Left ventricle myocardium superior (tissue), 1 donor: ENCODE measurements at regions not wholly inside any gene's neighbourhood (a gene's known extent, or its start where the extent isn't known, plus 50 kb on each side); places are given as distances from the start of the nearest gene placed in this dataset.

Source experiments
- ATAC-seq: fragments of 200-7000 bp; cut with Tn5 transposase; one replicate; pipeline ENCODE4 v1.9.1; 2020; ENCODE audit warnings: mild to moderate bottlenecking, moderate library complexity
- DNase-seq: peaks from one replicate; pipeline ENCODE4 v3.0.0-alpha.2; 2020
- intact Hi-C: fragments of 100-400 bp; cut with micrococcal nuclease; formaldehyde crosslinking; loops from one replicate; pipeline ENCODE4 v1.11.0; 2022
- donor health status: DM: no; HTN: yes; CAD: no; lungs with severe emphysema.

GRCh38 chr22:48889209-48889830 lies 938.4 kb downstream of the BRD1 start:
- DNase-seq, result peak; percentile 14

DNA sequence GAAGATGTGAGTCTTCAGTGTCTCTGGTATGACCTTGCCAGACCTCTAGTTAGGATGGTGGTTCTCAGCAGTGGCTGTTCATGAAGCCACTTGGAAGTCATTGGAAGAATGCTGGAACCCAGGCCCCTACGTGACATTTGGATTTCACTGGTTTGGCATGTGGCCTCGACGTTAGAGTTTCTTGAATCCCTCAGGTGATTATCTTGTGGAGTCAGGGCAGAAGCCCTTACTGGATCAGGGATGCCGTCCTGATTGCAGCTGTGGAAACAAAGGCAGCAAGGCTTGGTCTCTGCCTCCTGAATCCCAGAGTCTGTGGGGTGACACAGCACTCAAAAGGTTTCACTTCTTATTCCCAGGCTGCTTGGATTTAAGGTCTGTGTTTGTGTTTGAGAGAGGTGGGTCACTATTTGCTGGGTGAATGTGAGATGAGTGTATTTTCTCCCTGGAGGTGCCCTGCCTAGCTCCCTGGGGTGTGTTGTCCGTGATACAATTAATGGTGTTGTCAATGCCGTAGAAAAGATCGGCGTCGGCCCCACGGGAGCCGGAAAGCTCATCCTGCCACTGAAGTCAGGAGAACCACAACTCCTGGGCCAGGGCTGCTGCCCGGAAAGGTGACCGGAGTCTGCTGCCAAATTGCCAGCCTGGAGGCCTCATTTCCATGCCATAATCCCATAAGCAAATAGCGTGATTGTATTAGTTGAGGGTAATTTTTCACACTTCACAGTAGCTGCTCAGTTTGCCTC lies 939.0 kb downstream of the BRD1 start:
- peak; percentile 9 for DNase-seq
- no peak for ATAC-seq
- intact Hi-C loops, result no loop called here

More at GRCh38 chr22:48889209-48889830, 938.4 kb downstream of the BRD1 start:
- intact Hi-C loops, result no loop called here
- no peak for ATAC-seq

- DNase-seq, result no peak
- intact Hi-C loops, result no loop called here
- no peak for ATAC-seq
Observed at GRCh38 chr22:48887394-48888332, 940.0 kb downstream of the BRD1 start.

DNA sequence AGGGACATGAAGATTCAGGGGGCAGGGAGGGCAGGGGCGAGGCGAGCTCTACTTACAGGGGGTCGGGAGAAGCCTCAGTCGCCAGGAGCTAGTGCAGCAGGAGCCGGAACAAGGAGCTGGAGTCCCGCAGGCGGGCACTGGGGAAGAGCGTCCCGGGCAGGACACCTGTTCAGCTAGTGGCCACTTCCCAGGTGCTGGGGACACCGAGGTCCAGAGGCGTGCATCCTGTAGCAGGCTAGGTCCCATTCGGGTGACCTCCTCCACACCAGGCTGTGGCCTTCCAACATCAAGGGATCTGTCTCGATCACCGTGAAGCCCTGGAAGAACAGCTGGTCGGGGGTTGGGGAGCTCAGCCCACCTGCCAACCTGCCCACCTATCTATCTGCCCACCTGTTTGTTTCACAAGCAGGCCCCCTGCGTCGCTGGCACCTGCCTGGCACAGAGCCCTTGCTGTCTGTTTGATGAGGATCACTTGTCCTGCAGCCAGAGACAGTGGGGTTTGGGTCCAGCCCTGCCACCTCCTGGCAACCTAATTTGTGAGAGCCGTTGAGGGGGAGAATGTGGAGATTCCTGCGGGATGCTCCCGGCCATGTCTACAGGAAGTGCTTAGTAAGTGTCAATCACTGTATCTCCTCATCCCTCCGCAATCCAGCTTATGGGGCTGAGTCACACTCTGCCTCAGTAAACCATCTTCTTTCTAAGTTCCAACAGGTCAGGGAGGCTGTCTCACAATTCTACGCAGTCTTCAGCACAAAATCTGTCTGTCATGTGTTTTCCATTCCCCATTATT lies 940.9 kb downstream of the BRD1 start:
- ATAC-seq (no peak), DNase-seq (peak; percentile 7)

GRCh38 chr22:48885919-48886305 lies 941.8 kb downstream of the BRD1 start:
- DNase-seq, result peak; percentile 26
- no peak for ATAC-seq
- intact Hi-C loops, result no loop called here

More for the DNA sequence above, 940.9 kb downstream of the BRD1 start:
- intact Hi-C loops, result no loop called here

GRCh38 chr22:48885271-48885918 lies 942.3 kb downstream of the BRD1 start:
- ATAC-seq, result no peak
- DNase-seq, result peak; percentile 3
- intact Hi-C loops, result no loop called here

DNA sequence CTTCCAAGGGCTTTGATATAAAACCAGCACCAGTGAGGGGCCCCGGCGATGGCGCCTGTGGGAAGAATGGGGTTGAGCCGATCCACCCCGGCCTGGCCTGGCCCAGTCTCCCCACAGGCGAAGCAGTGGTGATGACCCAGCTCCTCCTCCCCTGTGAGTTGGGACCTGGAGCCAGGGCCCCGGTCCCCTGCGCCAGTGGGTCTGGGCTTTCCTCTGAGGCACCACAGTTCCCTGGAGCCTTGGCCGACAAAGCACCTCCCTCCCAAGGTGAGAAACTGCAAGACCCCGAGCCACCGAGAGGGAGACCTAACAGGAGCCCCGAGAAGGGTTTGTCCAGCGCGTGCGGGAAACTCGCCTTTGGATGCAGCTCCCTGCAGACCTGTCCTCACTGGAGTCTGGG lies 942.9 kb downstream of the BRD1 start:
- no peak for ATAC-seq
- intact Hi-C loops, result no loop called here
- DNase-seq, result peak; percentile 10

DNA sequence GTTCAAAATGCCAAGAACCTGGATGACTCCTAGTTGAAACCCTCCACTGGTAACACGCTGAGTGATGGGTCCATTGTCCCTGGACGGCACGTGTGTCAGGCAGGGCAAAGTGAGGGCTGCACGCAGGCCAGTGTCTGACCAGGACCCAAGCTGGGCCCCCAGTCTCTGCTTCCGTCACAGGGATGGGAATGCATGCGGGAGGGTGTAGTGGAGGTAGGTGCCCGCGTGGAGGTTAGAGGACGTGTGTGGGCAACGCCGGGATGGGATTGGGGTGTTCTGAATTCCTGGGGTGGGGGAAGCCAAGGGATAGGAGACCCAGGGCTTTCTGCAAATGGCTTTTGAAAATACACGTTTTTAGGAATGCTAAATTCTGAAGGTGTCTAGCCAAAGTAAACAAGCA lies 943.3 kb downstream of the BRD1 start:
- intact Hi-C loops, result no loop called here
- no peak for ATAC-seq
- DNase-seq, result peak; percentile 10

DNA sequence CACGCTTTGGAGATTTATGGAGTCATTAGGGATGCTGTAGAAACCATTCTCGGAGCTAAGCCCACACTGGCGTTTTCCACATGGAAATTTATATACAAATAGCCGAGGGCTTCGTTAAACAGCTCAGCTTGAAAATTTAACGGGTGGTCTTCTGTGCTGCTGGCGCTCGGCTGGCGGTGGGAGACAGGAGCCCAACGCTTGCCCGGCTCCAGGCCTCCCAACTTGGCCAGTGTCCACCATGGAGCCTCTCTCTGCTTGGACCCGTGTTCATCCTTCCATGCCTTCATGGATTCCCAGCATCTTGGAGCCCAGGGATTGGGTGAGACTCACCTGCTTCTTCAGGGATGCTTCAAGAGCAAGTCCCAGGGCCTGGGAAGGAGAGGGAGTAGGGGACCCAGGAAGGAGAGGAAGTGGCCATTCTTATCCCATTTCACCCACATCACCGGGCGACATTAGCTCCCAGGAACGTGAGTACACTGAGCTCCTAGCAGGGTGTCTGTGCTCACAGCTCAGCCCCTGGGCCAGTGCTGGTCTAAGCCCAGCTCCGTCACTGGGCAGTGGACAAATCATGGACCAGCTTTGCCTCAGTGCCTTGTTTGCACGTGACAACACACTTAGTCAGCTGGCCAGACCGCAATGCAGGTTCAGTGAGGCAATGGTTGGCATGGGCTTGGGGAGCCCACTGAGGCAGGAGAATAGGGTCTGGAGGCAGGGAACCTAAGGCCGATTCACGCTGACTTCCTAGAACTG lies 944.3 kb downstream of the BRD1 start:
- intact Hi-C loops, result no loop called here
- DNase-seq (peak; percentile 9), ATAC-seq (no peak)

DNA sequence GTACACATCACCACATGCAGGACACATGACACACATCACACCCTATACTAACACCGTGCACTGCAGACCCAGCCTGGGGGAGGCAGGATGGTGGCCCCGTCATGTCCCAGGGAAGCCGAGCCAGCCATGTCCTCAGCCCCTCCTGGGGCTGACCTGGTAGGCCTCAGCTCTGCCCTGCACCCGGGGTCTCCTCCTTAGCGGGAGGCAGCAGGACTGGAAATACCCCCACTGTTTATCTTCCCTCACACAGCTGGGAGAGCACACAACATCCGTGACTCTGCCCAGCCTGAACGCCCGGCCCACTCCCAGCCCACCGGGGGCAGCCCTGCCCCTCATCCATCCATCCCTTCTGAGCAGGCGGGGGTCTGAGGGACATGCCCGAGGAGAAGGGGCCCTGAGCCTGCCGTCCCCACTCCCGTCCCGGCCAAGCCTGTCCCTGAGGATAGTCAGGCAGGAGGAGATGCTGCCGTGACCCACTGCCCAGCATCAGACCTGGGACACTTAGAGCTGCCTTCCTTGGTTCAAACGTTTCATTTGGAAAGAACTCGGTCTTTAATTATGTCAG lies 945.0 kb downstream of the BRD1 start:
- intact Hi-C loops, result no loop called here
- DNase-seq (peak; percentile 10), ATAC-seq (no peak)

DNA sequence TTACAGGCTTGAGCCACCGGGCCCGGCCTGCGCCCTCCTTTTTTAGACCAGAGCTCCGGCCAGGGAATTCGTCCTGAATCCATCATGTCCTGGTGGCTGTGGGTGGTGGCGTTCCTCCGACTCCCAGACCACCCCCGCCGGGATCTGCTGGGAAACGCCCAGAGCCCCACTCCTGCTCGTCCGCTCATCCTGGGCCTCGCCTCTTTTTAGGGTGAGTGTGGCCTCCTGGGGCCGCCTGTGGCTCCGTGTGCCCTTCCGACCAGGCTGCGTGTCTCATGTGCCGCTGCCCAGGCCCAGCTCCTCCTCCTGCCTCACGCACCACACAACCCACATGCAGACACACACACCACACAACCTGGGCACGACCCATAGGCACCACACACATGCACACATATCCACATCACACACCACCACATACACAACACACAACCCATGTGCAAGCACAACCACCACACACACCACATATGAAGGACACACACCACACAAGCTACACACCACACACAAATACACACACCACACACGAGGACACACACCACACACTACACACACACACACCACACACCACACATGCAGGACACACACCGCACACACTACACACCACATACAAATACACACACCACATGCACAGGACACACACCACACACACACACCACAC lies 946.2 kb downstream of the BRD1 start:
- no peak for ATAC-seq
- peak; percentile 11 for DNase-seq
- intact Hi-C loops, result no loop called here

DNA sequence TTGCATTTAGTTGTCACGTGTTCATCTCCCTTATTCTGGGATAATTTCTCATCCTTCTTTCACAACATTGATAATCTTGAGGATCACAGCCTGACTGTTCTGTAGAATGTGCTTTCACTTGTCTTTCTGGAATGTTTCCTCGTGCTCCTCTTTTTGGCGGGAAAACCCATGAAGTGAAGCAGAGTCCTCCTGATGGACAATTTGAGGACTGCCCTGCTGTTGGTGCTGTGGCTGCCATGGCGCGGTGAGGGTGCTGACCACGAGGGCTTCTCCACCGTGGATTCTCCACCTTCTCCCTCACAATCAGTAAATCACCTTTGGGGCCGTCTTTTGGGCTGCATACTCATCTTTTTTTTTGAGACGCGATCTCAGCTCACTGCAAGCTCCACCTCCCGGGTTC lies 946.9 kb downstream of the BRD1 start:
- intact Hi-C loops, result no loop called here
- DNase-seq, result peak; percentile 7
- no peak for ATAC-seq

GRCh38 chr22:48876951-48877350 lies 950.7 kb downstream of the BRD1 start:
- DNase-seq (no peak), ATAC-seq (no peak)
- intact Hi-C loops, result no loop called here

DNA sequence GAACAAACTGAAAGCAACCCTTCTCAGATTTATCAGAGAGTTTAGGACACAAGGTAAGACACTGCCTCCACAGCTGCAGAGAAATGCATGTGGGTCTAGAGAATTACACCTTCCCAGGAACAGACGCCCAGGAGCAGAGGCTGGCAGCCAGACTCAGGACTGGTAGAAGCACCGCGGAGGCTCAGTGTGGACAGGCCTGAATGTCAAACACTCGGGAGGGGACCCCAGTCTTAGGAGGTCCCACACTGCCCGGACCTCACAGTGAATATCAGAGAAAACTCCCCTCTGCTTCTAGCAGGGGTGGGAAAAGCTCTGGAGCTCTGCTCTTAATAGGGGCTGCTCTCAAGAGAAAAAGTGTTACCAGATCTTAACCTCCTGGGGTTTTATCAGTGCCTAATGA lies 952.7 kb downstream of the BRD1 start:
- DNase-seq, result no peak
- intact Hi-C loops, result no loop called here
- no peak for ATAC-seq

DNA sequence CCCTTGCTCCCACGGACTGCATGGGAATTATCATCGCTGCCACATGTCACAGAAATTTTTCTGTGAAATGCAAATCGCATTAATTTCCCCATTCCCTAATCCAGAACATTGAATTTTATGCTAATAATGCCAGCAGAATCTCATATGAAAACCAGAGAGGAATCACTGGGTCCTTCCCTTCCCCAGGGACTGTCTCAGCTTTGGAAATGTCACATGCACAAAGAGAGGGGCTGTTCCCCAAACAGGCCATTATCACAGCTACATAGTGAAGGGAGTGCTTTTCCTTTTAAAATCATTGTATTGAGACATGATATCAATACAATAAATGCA lies 954.5 kb downstream of the BRD1 start:
- DNase-seq (no peak), ATAC-seq (no peak)
- intact Hi-C loops, result no loop called here

- no peak for ATAC-seq
- intact Hi-C loops, result no loop called here
- DNase-seq, result peak; percentile 9
Observed at GRCh38 chr22:48872271-48873190, 955.1 kb downstream of the BRD1 start.
